C4-2B (cell line): ENCODE measurements at regions not wholly inside any gene's neighbourhood (a gene's known extent, or its start where the extent isn't known, plus 50 kb on each side); places are given as distances from the start of the nearest gene placed in this dataset.

Experiments used
- ZFX ChIP-seq: fragments of 450-650 bp; IDR thresholded peaks from 2 replicates; pipeline ENCODE4 v1.6.1; 2017
- TF ChIP-seq, protein P1 (sequence below): fragments of 450-650 bp; conservative IDR thresholded peaks from 2 replicates; pipeline ENCODE4 v1.5.1; 2017; ENCODE audit warnings: mild to moderate bottlenecking

DNA sequence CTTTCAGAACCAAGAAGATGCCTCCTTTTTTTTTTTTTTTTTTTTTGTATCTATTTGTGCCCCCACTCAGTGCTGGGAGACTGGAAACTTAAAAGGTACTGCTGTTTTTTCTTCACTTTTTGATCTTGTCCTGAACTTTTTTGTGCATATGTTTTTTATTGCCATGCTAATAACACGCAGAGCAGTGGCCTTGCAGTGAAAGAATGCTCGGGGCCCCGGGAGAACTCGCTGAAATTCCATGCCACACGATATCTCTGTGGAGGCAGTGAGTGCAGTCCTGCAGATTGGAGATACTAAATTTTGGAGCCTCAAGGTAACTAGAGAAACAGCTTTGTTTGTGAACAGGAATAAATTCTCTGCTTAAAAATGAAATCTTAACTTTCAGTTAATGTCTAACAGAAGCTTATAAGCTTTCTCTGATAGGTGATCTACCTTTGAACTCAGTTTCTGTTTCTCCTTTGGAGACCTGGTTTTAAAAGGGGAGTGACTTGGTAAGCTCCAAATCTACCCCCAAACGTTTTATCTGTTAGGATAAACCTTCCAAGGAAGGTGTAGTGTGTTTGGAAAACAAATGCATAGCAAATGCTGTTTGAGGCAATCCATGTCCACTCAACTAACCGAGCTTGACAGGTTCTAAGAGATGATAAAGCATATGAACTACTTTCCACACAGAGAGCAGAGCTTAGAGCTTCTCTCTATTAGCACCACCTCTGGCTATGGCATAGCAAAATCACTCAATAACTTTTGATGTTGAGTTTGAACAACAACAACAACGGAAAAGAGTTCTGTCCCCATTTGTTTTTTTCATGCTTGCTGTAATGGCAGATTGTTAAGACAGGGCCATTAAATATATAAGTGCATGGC is 113.7 kb upstream of the PLXNA2 start:
- TF ChIP-seq, protein P1, sequence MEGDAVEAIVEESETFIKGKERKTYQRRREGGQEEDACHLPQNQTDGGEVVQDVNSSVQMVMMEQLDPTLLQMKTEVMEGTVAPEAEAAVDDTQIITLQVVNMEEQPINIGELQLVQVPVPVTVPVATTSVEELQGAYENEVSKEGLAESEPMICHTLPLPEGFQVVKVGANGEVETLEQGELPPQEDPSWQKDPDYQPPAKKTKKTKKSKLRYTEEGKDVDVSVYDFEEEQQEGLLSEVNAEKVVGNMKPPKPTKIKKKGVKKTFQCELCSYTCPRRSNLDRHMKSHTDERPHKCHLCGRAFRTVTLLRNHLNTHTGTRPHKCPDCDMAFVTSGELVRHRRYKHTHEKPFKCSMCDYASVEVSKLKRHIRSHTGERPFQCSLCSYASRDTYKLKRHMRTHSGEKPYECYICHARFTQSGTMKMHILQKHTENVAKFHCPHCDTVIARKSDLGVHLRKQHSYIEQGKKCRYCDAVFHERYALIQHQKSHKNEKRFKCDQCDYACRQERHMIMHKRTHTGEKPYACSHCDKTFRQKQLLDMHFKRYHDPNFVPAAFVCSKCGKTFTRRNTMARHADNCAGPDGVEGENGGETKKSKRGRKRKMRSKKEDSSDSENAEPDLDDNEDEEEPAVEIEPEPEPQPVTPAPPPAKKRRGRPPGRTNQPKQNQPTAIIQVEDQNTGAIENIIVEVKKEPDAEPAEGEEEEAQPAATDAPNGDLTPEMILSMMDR, result no peak
- no peak for TF ChIP-seq ZFX
